Hematopoietic multipotent progenitor cell treated with erythropoietin and hydrocortisone succinate and interleukin-3 and kit ligand, for 6 days (in vitro differentiated cells): ENCODE measurements at regions not wholly inside any gene's neighbourhood (a gene's known extent, or its start where the extent isn't known, plus 50 kb on each side); places are given as distances from the start of the nearest gene placed in this dataset.

Source experiments
- DNase-seq: peaks from one replicate; pipeline ENCODE4 v3.0.0-alpha.2; 2015

GRCh38 chr15:69628256-69629093 is 175.9 kb downstream of the RPLP1 start:
- no peak for DNase-seq

GRCh38 chr15:69629631-69630161 is 177.1 kb downstream of the RPLP1 start:
- DNase-seq: no peak

- no peak for DNase-seq
These were observed 178.4 kb downstream of the RPLP1 start for GRCh38 chr15:69631005-69631404.

GRCh38 chr15:69631978-69632377 is 179.4 kb downstream of the RPLP1 start:
- no peak for DNase-seq

- DNase-seq: no peak
These were observed 182.2 kb downstream of the RPLP1 start for GRCh38 chr15:69634860-69635259.

GRCh38 chr15:69636169-69636915 is 183.7 kb downstream of the RPLP1 start:
- no peak for DNase-seq

- DNase-seq: no peak
These were observed 185.2 kb downstream of the RPLP1 start for GRCh38 chr15:69637818-69638217.

- no peak for DNase-seq
These were observed 190.9 kb downstream of the RPLP1 start for GRCh38 chr15:69643476-69643875.

- DNase-seq: no peak
These were observed 191.4 kb downstream of the RPLP1 start for GRCh38 chr15:69643971-69644370.

- DNase-seq: no peak
These were observed 192.3 kb downstream of the RPLP1 start for GRCh38 chr15:69644876-69645275.

GRCh38 chr15:69647142-69647513 is 194.5 kb downstream of the RPLP1 start:
- DNase-seq: no peak

- no peak for DNase-seq
These were observed 195.6 kb downstream of the RPLP1 start for GRCh38 chr15:69648212-69648611.

GRCh38 chr15:69648775-69649735 is 196.4 kb downstream of the RPLP1 start:
- DNase-seq: no peak

- no peak for DNase-seq
These were observed 199.7 kb downstream of the RPLP1 start for GRCh38 chr15:69652293-69652692.

- no peak for DNase-seq
These were observed 200.2 kb downstream of the RPLP1 start for GRCh38 chr15:69652751-69653305.

- no peak for DNase-seq
These were observed 200.7 kb downstream of the RPLP1 start for GRCh38 chr15:69653306-69653705.

- DNase-seq: no peak
These were observed 201.2 kb downstream of the RPLP1 start for GRCh38 chr15:69653846-69654245.

- no peak for DNase-seq
These were observed 203.8 kb downstream of the RPLP1 start for GRCh38 chr15:69656271-69657030.

- DNase-seq: no peak
These were observed 205.0 kb downstream of the RPLP1 start for GRCh38 chr15:69657626-69658025.

GRCh38 chr15:69658411-69658945 is 205.9 kb downstream of the RPLP1 start:
- DNase-seq: no peak

- no peak for DNase-seq
These were observed 206.9 kb downstream of the RPLP1 start for GRCh38 chr15:69659454-69660050.
